ENCODE measurements at regions not wholly inside any gene's neighbourhood (a gene's known extent, or its start where the extent isn't known, plus 50 kb on each side); places are given as distances from the start of the nearest gene placed in this dataset.

DNA sequence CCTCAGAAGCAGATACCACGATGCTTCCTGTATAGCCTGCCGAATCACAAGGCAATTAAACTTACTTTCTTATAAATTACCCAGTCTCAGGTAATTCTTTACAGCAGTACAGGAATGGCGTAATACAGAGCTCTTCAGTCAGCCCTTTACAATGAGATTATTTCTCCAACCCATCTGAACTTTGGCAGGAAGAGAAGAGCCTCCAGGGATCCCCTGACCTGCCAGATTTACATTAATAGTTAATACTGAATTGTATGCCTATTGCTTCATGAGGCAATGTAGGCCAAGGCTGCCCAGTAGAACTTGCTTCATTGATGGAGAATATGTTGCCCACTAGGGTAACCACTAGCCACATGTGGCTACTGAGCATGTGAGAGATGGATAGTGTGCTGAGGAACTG is 608.7 kb downstream of the SH2D4B start:
- TF ChIP-seq POLR2A (IDR thresholded peaks at IDR 0.05) = no peak
- no peak for TF ChIP-seq EP300 (IDR thresholded peaks at IDR 0.05)

Measured in tibial nerve (tissue), 3 donors.